GM23248 (cell line): ENCODE measurements at regions not wholly inside any gene's neighbourhood (a gene's known extent, or its start where the extent isn't known, plus 50 kb on each side); places are given as distances from the start of the nearest gene placed in this dataset.

ENCODE experiments used
- DNase-seq: peaks from one replicate; pipeline ENCODE4 v3.0.0-alpha.2; 2015
- H2AFZ ChIP-seq: fragments of 200-600 bp; sonication (generic); 2 replicates; pipeline ENCODE4 v1.6.1; 2016; ENCODE audit warnings: antibody characterized with exemption
- H3F3A ChIP-seq: fragments of 200-600 bp; sonication (generic); 2 replicates; pipeline ENCODE4 v1.6.1; 2016; ENCODE audit warnings: mild to moderate bottlenecking, antibody characterized with exemption, mixed run types; ENCODE audit not compliant: insufficient read depth
- H3K27ac ChIP-seq: fragments of 200-600 bp; sonication (generic); 2 replicates; pipeline ENCODE4 v1.5.1; 2016; ENCODE audit warnings: mild to moderate bottlenecking
- H3K27me3 ChIP-seq: fragments of 200-600 bp; sonication (generic); replicated peaks from 2 replicates; pipeline ENCODE4 v1.6.1; 2016; ENCODE audit warnings: mild to moderate bottlenecking; ENCODE audit not compliant: insufficient read depth
- H3K36me3 ChIP-seq: fragments of 200-600 bp; sonication (generic); 2 replicates; pipeline ENCODE4 v1.6.1; 2016; ENCODE audit warnings: low read depth, mild to moderate bottlenecking
- H3K4me1 ChIP-seq: fragments of 200-600 bp; sonication (generic); 2 replicates; pipeline ENCODE4 v1.6.1; 2016; ENCODE audit warnings: mild to moderate bottlenecking; ENCODE audit not compliant: insufficient read depth
- H3K4me2 ChIP-seq: fragments of 200-600 bp; sonication (generic); one replicate; pipeline ENCODE4 v1.6.1; 2016; ENCODE audit warnings: mild to moderate bottlenecking; ENCODE audit not compliant: unreplicated experiment
- H3K4me3 ChIP-seq: fragments of 200-600 bp; sonication (generic); 2 replicates; pipeline ENCODE4 v1.5.1; 2016; ENCODE audit warnings: mild to moderate bottlenecking
- H3K79me2 ChIP-seq: fragments of 200-600 bp; sonication (generic); 2 replicates; pipeline ENCODE4 v1.6.1; 2016; ENCODE audit warnings: mild to moderate bottlenecking; ENCODE audit not compliant: insufficient read depth
- H3K9ac ChIP-seq: fragments of 200-600 bp; sonication (generic); 2 replicates; pipeline ENCODE4 v1.6.1; 2016; ENCODE audit warnings: mild to moderate bottlenecking
- H3K9me2 ChIP-seq: fragments of 200-600 bp; sonication (generic); 2 replicates; pipeline ENCODE4 v1.6.1; 2016; ENCODE audit warnings: mixed run types, mild to moderate bottlenecking, moderate library complexity; ENCODE audit not compliant: insufficient read depth
- H3K9me3 ChIP-seq: fragments of 200-600 bp; sonication (generic); one replicate; pipeline ENCODE4 v1.6.1; 2017; ENCODE audit warnings: low read depth
- H4K20me1 ChIP-seq: fragments of 200-600 bp; sonication (generic); 2 replicates; pipeline ENCODE4 v1.6.0; 2016; ENCODE audit not compliant: insufficient read depth
- EZH2 ChIP-seq: fragments of 200-600 bp; sonication (generic); IDR thresholded peaks from 2 replicates; pipeline ENCODE4 v1.6.1; 2018; ENCODE audit warnings: antibody characterized with exemption, mild to moderate bottlenecking; ENCODE audit not compliant: insufficient read depth, poor library complexity, severe bottlenecking
- EZH2phosphoT487 ChIP-seq: fragments of 200-600 bp; sonication (generic); IDR thresholded peaks from 2 replicates; pipeline ENCODE4 v1.6.1; 2018; ENCODE audit warnings: antibody characterized with exemption, moderate library complexity, mild to moderate bottlenecking, low read depth; ENCODE audit not compliant: insufficient read depth
- WGBS, 2 experiments: methylation state at CpG; one replicate each; pipeline ENCODE4 v1.1.6; 2015 to 2017; ENCODE audit warnings: low lambda C conversion rate in 2 of 2, low coverage in 1 of 2; ENCODE audit errors: missing lambda C conversion rate in 2 of 2; 5-methylcytosine and 5-hydroxymethylcytosine counted together
- in situ Hi-C: fragments of 300-500 bp; cut with MboI; formaldehyde crosslinking; loops from 2 replicates; pipeline ENCODE4 v1.15.0; 2020

GRCh38 chr10:14416308-14416700 is 85.6 kb upstream of the FRMD4A start:
- in situ Hi-C loops, result no loop called here
- no peaks in the 10 kb centered on the region for H3K9me2 ChIP-seq
- WGBS, 2 experiments, result 75 to 76% methylated on average over 7 of the region's 7 CpGs
- no peaks in the 10 kb centered on the region for H3F3A ChIP-seq
- H3K4me1 ChIP-seq, result no peaks in the 10 kb centered on the region
- no peak overlapping the region for H3K4me2 ChIP-seq
- H3K27me3 ChIP-seq, result peaks cover 33% of the 10 kb centered on the region
- H3K36me3 ChIP-seq, result no peaks in the 10 kb centered on the region
- no peaks in the 10 kb centered on the region for H3K9me3 ChIP-seq
- no peak overlapping the region for H3K27ac ChIP-seq
- H4K20me1 ChIP-seq, result no peaks in the 10 kb centered on the region
- TF ChIP-seq EZH2, result no peak
- no peak for TF ChIP-seq EZH2phosphoT487
- DNase-seq, result no peak
- no peak overlapping the region for H3K9ac ChIP-seq
- H2AFZ ChIP-seq, result no peak overlapping the region
- H3K79me2 ChIP-seq, result no peaks in the 10 kb centered on the region
- no peak overlapping the region for H3K4me3 ChIP-seq

- Histone ChIP-seq H4K20me1 (no peaks in the 10 kb centered on the region), H3K9me2 (no peaks in the 10 kb centered on the region), H3K9ac (no peak overlapping the region), H2AFZ (no peak overlapping the region), H3F3A (no peaks in the 10 kb centered on the region), H3K4me3 (no peak overlapping the region), H3K4me2 (no peak overlapping the region), H3K27ac (no peak overlapping the region), H3K79me2 (no peaks in the 10 kb centered on the region), H3K36me3 (no peaks in the 10 kb centered on the region), H3K9me3 (no peaks in the 10 kb centered on the region), H3K4me1 (no peaks in the 10 kb centered on the region), H3K27me3 (peaks cover 37% of the 10 kb centered on the region)
- TF ChIP-seq EZH2 (no peak), EZH2phosphoT487 (no peak)
- 26 to 37% methylated on average over 4 of the region's 4 CpGs for WGBS, 2 experiments
- no peak for DNase-seq
- in situ Hi-C loops, result no loop called here
These were observed 85.1 kb upstream of the FRMD4A start for GRCh38 chr10:14415676-14416307.

DNA sequence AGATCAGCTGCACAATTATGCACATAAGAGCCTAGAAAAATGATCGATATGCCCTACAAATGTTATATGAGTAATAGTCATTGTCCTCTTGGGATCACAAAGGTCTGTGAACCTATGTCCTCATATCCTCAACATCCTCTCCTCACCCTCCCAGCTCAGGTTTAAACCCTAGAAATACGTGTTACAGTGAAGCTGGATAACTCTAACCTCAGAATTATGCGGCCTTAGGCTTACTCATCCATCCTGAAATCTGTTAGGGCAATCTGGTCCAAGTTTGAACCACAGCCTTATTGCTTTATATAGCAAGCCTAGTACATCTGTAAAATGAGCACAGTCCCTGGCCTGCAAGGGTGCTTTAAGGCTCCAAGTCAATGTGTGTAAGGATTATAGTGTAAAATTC is 84.2 kb upstream of the FRMD4A start:
- peak; percentile 20 for DNase-seq
- in situ Hi-C loops, result no loop called here
- Histone ChIP-seq H3K27me3 (peaks cover 45% of the 10 kb centered on the region), H3K27ac (no peak overlapping the region), H4K20me1 (no peaks in the 10 kb centered on the region), H3K36me3 (no peaks in the 10 kb centered on the region), H2AFZ (no peak overlapping the region), H3K9ac (no peak overlapping the region), H3F3A (no peaks in the 10 kb centered on the region), H3K4me1 (no peaks in the 10 kb centered on the region), H3K79me2 (no peaks in the 10 kb centered on the region), H3K4me2 (no peak overlapping the region), H3K9me3 (no peaks in the 10 kb centered on the region), H3K9me2 (no peaks in the 10 kb centered on the region), H3K4me3 (no peak overlapping the region)
- 53 to 62% methylated on average over 3 of the region's 3 CpGs for WGBS, 2 experiments
- TF ChIP-seq EZH2phosphoT487 (no peak), EZH2 (no peak)

DNA sequence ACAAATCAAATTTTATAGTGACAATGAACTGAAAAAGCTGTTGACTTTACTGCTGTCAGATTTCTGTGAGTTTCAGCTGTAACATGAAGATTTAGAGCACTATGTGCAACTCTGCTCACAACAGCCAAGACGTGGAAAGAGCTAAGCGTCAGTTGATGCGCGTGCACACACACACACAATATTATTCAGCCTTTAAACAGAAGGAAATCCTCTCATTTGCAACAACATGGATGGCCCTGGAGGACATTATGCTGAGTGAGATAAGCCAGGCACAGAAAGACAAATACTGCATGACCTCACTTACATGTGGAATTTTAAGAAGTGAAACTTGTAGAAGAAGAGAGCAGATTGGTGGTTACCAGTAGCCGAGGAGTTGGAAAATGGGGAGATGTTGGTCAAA is 82.8 kb upstream of the FRMD4A start:
- Histone ChIP-seq H3K36me3 (no peaks in the 10 kb centered on the region), H3K27ac (no peak overlapping the region), H4K20me1 (no peaks in the 10 kb centered on the region), H3K9me3 (no peaks in the 10 kb centered on the region), H3F3A (no peaks in the 10 kb centered on the region), H3K27me3 (peaks cover 57% of the 10 kb centered on the region), H3K79me2 (no peaks in the 10 kb centered on the region), H3K4me3 (no peak overlapping the region), H2AFZ (no peak overlapping the region), H3K9ac (no peak overlapping the region), H3K4me2 (no peak overlapping the region), H3K9me2 (no peaks in the 10 kb centered on the region), H3K4me1 (no peaks in the 10 kb centered on the region)
- in situ Hi-C loops, result no loop called here
- DNase-seq, result no peak
- TF ChIP-seq EZH2, result no peak
- TF ChIP-seq EZH2phosphoT487, result no peak
- WGBS, 2 experiments, result 81 to 82% methylated on average over 5 of the region's 5 CpGs

- no peaks in the 10 kb centered on the region for H3K4me1 ChIP-seq
- WGBS, 2 experiments, result 6 to 8% methylated on average over 2 of the region's 2 CpGs
- TF ChIP-seq EZH2 (no peak), EZH2phosphoT487 (no peak)
- H3K36me3 ChIP-seq, result no peaks in the 10 kb centered on the region
- H4K20me1 ChIP-seq, result no peaks in the 10 kb centered on the region
- no peak for DNase-seq
- in situ Hi-C loops, result no loop called here
- H3K4me3 ChIP-seq, result no peak overlapping the region
- no peak overlapping the region for H3K27ac ChIP-seq
- no peaks in the 10 kb centered on the region for H3K9me2 ChIP-seq
- H3K79me2 ChIP-seq, result no peaks in the 10 kb centered on the region
- no peaks in the 10 kb centered on the region for H3K9me3 ChIP-seq
- no peak overlapping the region for H3K4me2 ChIP-seq
- H3K9ac ChIP-seq, result no peak overlapping the region
- peaks cover 66% of the 10 kb centered on the region for H3K27me3 ChIP-seq
- H3F3A ChIP-seq, result no peaks in the 10 kb centered on the region
- H2AFZ ChIP-seq, result no peak overlapping the region
These were observed 81.9 kb upstream of the FRMD4A start for GRCh38 chr10:14412624-14413023.
